SJCRH30 (cell line): ENCODE measurements at regions not wholly inside any gene's neighbourhood (a gene's known extent, or its start where the extent isn't known, plus 50 kb on each side); places are given as distances from the start of the nearest gene placed in this dataset.

Experiments used
- DNase-seq, 2 experiments: peaks; one replicate each; pipeline ENCODE4 v3.0.0-alpha.2; 2015 to 2020
- H3K27ac ChIP-seq: fragments of 250-450 bp; sonication (Bioruptor Pico); 2 replicates; pipeline ENCODE4 v1.5.1; 2020; ENCODE audit warnings: mild to moderate bottlenecking, moderate library complexity
- H3K27me3 ChIP-seq: fragments of 250-450 bp; sonication (Bioruptor Pico); 2 replicates; pipeline ENCODE4 v1.5.1; 2020; ENCODE audit warnings: mild to moderate bottlenecking, moderate library complexity
- H3K36me3 ChIP-seq: fragments of 250-450 bp; sonication (Bioruptor Pico); 2 replicates; pipeline ENCODE4 v1.5.1; 2020; ENCODE audit warnings: mild to moderate bottlenecking, moderate library complexity
- H3K4me1 ChIP-seq: fragments of 250-450 bp; sonication (Bioruptor Pico); 2 replicates; pipeline ENCODE4 v1.5.1; 2020; ENCODE audit warnings: mild to moderate bottlenecking, moderate library complexity
- H3K4me3 ChIP-seq: fragments of 250-450 bp; sonication (Bioruptor Pico); 2 replicates; pipeline ENCODE4 v1.5.1; 2020; ENCODE audit warnings: mild to moderate bottlenecking, moderate library complexity
- H3K9me3 ChIP-seq: fragments of 250-450 bp; sonication (Bioruptor Pico); replicated peaks from 2 replicates; pipeline ENCODE4 v1.5.1; 2020; ENCODE audit warnings: mild to moderate bottlenecking, moderate library complexity

GRCh38 chr12:92047393-92047826, 98.2 kb downstream of the BTG1 start:
- no peak for DNase-seq
- Histone ChIP-seq H3K27ac (no peak overlapping the region), H3K4me1 (peaks cover 11% of the 10 kb centered on the region), H3K9me3 (no peaks in the 10 kb centered on the region), H3K4me3 (no peak overlapping the region), H3K36me3 (no peaks in the 10 kb centered on the region), H3K27me3 (no peaks in the 10 kb centered on the region)

- H3K27ac ChIP-seq, result no peak overlapping the region
- H3K27me3 ChIP-seq, result no peaks in the 10 kb centered on the region
- DNase-seq, result no peak
- no peaks in the 10 kb centered on the region for H3K36me3 ChIP-seq
- H3K4me3 ChIP-seq, result no peak overlapping the region
- no peaks in the 10 kb centered on the region for H3K9me3 ChIP-seq
- peaks cover 11% of the 10 kb centered on the region for H3K4me1 ChIP-seq
Measured at GRCh38 chr12:92046557-92047392, 98.9 kb downstream of the BTG1 start.

- H3K9me3 ChIP-seq, result no peaks in the 10 kb centered on the region
- no peak for DNase-seq
- H3K4me1 ChIP-seq, result peaks cover 11% of the 10 kb centered on the region
- H3K4me3 ChIP-seq, result no peak overlapping the region
- H3K27ac ChIP-seq, result no peak overlapping the region
- no peaks in the 10 kb centered on the region for H3K27me3 ChIP-seq
- H3K36me3 ChIP-seq, result no peaks in the 10 kb centered on the region
Measured at GRCh38 chr12:92045852-92046251, 99.8 kb downstream of the BTG1 start.

GRCh38 chr12:92044435-92044834, 101.2 kb downstream of the BTG1 start:
- peaks cover 11% of the 10 kb centered on the region for H3K4me1 ChIP-seq
- DNase-seq, result peak; percentile 18 to 54
- H3K27ac ChIP-seq, result peak overlapping the region; percentile 19; the same call in 1 of the 2 replicates

GRCh38 chr12:92042791-92043531, 102.7 kb downstream of the BTG1 start:
- H3K9me3 ChIP-seq, result no peaks in the 10 kb centered on the region
- DNase-seq, result no peak
- H3K27me3 ChIP-seq, result no peaks in the 10 kb centered on the region

More at GRCh38 chr12:92044435-92044834, 101.2 kb downstream of the BTG1 start:
- no peaks in the 10 kb centered on the region for H3K9me3 ChIP-seq
- no peaks in the 10 kb centered on the region for H3K27me3 ChIP-seq
- H3K36me3 ChIP-seq, result no peaks in the 10 kb centered on the region
- no peak overlapping the region for H3K4me3 ChIP-seq

GRCh38 chr12:92041742-92042141, 103.9 kb downstream of the BTG1 start:
- H3K36me3 ChIP-seq, result no peaks in the 10 kb centered on the region
- H3K27ac ChIP-seq, result no peak overlapping the region
- peaks cover 22% of the 10 kb centered on the region for H3K4me1 ChIP-seq
- DNase-seq, result no peak
- no peaks in the 10 kb centered on the region for H3K9me3 ChIP-seq
- no peaks in the 10 kb centered on the region for H3K27me3 ChIP-seq
- H3K4me3 ChIP-seq, result no peak overlapping the region

More at GRCh38 chr12:92042791-92043531, 102.7 kb downstream of the BTG1 start:
- Histone ChIP-seq H3K4me3 (no peak overlapping the region), H3K36me3 (no peaks in the 10 kb centered on the region), H3K4me1 (peaks cover 19% of the 10 kb centered on the region), H3K27ac (no peak overlapping the region)

GRCh38 chr12:92039046-92039445, 106.6 kb downstream of the BTG1 start:
- H3K4me1 ChIP-seq, result peaks cover 26% of the 10 kb centered on the region
- no peak overlapping the region for H3K4me3 ChIP-seq
- H3K27ac ChIP-seq, result peak overlapping the region; percentile 21; the same call in 1 of the 2 replicates
- peak; percentile 19 to 54 for DNase-seq
- 0 out of 2 replicates have a peak, but pooled peaks cover 2% of the 10 kb centered on the region for H3K36me3 ChIP-seq
- no peaks in the 10 kb centered on the region for H3K9me3 ChIP-seq
- no peaks in the 10 kb centered on the region for H3K27me3 ChIP-seq

GRCh38 chr12:92038476-92038875, 107.2 kb downstream of the BTG1 start:
- peak overlapping the region; percentile 21; the same call in 1 of the 2 replicates for H3K27ac ChIP-seq
- no peaks in the 10 kb centered on the region for H3K27me3 ChIP-seq
- H3K4me1 ChIP-seq, result peaks cover 26% of the 10 kb centered on the region
- H3K36me3 ChIP-seq, result 0 out of 2 replicates have a peak, but pooled peaks cover 2% of the 10 kb centered on the region
- no peaks in the 10 kb centered on the region for H3K9me3 ChIP-seq
- no peak overlapping the region for H3K4me3 ChIP-seq
- peak in 1 of 2 experiments; percentile 25 for DNase-seq

- Histone ChIP-seq H3K27me3 (no peaks in the 10 kb centered on the region), H3K4me1 (peaks cover 26% of the 10 kb centered on the region), H3K9me3 (no peaks in the 10 kb centered on the region), H3K27ac (no peak overlapping the region), H3K4me3 (no peak overlapping the region), H3K36me3 (0 out of 2 replicates have a peak, but pooled peaks cover 2% of the 10 kb centered on the region)
- DNase-seq, result peak in 1 of 2 experiments; percentile 50
Measured at GRCh38 chr12:92036771-92037453, 108.7 kb downstream of the BTG1 start.

GRCh38 chr12:92036061-92036620, 109.5 kb downstream of the BTG1 start:
- H3K4me3 ChIP-seq, result no peak overlapping the region
- no peaks in the 10 kb centered on the region for H3K9me3 ChIP-seq
- H3K36me3 ChIP-seq, result 0 out of 2 replicates have a peak, but pooled peaks cover 2% of the 10 kb centered on the region
- no peak overlapping the region for H3K27ac ChIP-seq
- H3K27me3 ChIP-seq, result no peaks in the 10 kb centered on the region
- no peak for DNase-seq
- peaks cover 26% of the 10 kb centered on the region for H3K4me1 ChIP-seq

- Histone ChIP-seq H3K27me3 (no peaks in the 10 kb centered on the region), H3K4me3 (peak overlapping the region; percentile 22; the same call in 1 of the 2 replicates), H3K36me3 (0 out of 2 replicates have a peak, but pooled peaks cover 2% of the 10 kb centered on the region), H3K27ac (peak overlapping the region; percentile 27; the same call in 1 of the 2 replicates), H3K9me3 (no peaks in the 10 kb centered on the region), H3K4me1 (peaks cover 31% of the 10 kb centered on the region)
- DNase-seq, result no peak
Measured at GRCh38 chr12:92035477-92035876, 110.2 kb downstream of the BTG1 start.

- Histone ChIP-seq H3K36me3 (0 out of 2 replicates have a peak, but pooled peaks cover 2% of the 10 kb centered on the region), H3K27ac (peak overlapping the region; percentile 27)
Measured at GRCh38 chr12:92034858-92035401, 110.7 kb downstream of the BTG1 start.

GRCh38 chr12:92034083-92034482, 111.6 kb downstream of the BTG1 start:
- Histone ChIP-seq H3K36me3 (0 out of 2 replicates have a peak, but pooled peaks cover 2% of the 10 kb centered on the region), H3K4me3 (no peak overlapping the region), H3K4me1 (peaks cover 35% of the 10 kb centered on the region), H3K27ac (no peak overlapping the region), H3K9me3 (no peaks in the 10 kb centered on the region), H3K27me3 (no peaks in the 10 kb centered on the region)
- no peak for DNase-seq

More at GRCh38 chr12:92034858-92035401, 110.7 kb downstream of the BTG1 start:
- Histone ChIP-seq H3K4me1 (peaks cover 35% of the 10 kb centered on the region), H3K27me3 (no peaks in the 10 kb centered on the region), H3K4me3 (peak overlapping the region; percentile 22; the same call in 1 of the 2 replicates), H3K9me3 (no peaks in the 10 kb centered on the region)
- DNase-seq, result peak; percentile 85 to 94

- H3K4me3 ChIP-seq, result no peak overlapping the region
- DNase-seq, result no peak
- no peak overlapping the region for H3K27ac ChIP-seq
- no peaks in the 10 kb centered on the region for H3K9me3 ChIP-seq
- no peaks in the 10 kb centered on the region for H3K27me3 ChIP-seq
- H3K36me3 ChIP-seq, result 0 out of 2 replicates have a peak, but pooled peaks cover 2% of the 10 kb centered on the region
- H3K4me1 ChIP-seq, result peaks cover 31% of the 10 kb centered on the region
Measured at GRCh38 chr12:92032965-92033364, 112.7 kb downstream of the BTG1 start.
